Adrenal gland (tissue), 9 donors: ENCODE measurements at regions not wholly inside any gene's neighbourhood (a gene's known extent, or its start where the extent isn't known, plus 50 kb on each side); places are given as distances from the start of the nearest gene placed in this dataset.

Experiments
- DNase-seq, 7 donors: peaks; one replicate each; pipeline ENCODE4 v3.0.0-alpha.2; 2019 to 2020
- H3K27ac ChIP-seq, 5 donors: fragments of 200-600 bp; sonication (generic) in 4 of 5; 1 replicate in 3 of 5; 2 replicates in 2 of 5; pipeline versions ENCODE4 v1.5.1 to v1.8.0; 2016 to 2020; ENCODE audit warnings: mild to moderate bottlenecking in 1 of 5
- H3K27me3 ChIP-seq: fragments of 200-600 bp; 2 replicates; pipeline ENCODE4 v1.8.0; 2021
- H3K36me3 ChIP-seq, 2 donors: fragments of 200-600 bp; replicated peaks in 1 of 2; 1 replicate in 1 of 2; 2 replicates in 1 of 2; pipeline versions ENCODE4 v1.5.1 to v1.8.0; 2018 to 2022
- H3K4me1 ChIP-seq, 2 donors: fragments of 200-600 bp; replicated peaks in 1 of 2; 1 replicate in 1 of 2; 2 replicates in 1 of 2; pipeline versions ENCODE4 v1.5.1 to v1.8.0; 2018 to 2021
- H3K4me3 ChIP-seq, 4 donors: fragments of 200-600 bp; sonication (generic) in 3 of 4; one replicate each; pipeline ENCODE4 v1.5.1; 2016 to 2018
- H3K9me3 ChIP-seq, 3 donors: fragments of 200-600 bp; sonication (generic) in 1 of 3; replicated peaks in 1 of 3; 1 replicate in 2 of 3; 2 replicates in 1 of 3; pipeline versions ENCODE4 v1.5.1 to v1.8.0; 2016 to 2021
- CTCF ChIP-seq, 6 experiments: fragments of 450-650 bp in 4 of 6; fragments of 200-600 bp in 2 of 6; sonication (generic) in 1 of 6; IDR thresholded peaks; 1 replicate in 5 of 6; 2 replicates in 1 of 6; pipeline versions ENCODE4 v1.5.1 to v1.8.0; 2016 to 2021; ENCODE audit warnings: antibody characterized with exemption in 6 of 6, mild to moderate bottlenecking in 2 of 6, moderate library complexity in 1 of 6
- POLR2A ChIP-seq, 2 donors: fragments of 450-650 bp; IDR thresholded peaks; one replicate each; pipeline ENCODE4 v1.6.1; 2017; ENCODE audit warnings: antibody characterized with exemption in 2 of 2, mild to moderate bottlenecking in 2 of 2, moderate library complexity in 1 of 2
- WGBS, 4 donors: extraction: QIAGEN DNeasy Blood & Tissue Kit in 2 of 4; methylation state at CpG; one replicate each; pipeline versions ENCODE4 v1.1.5 to v1.1.7; 2013 to 2017; 5-methylcytosine and 5-hydroxymethylcytosine counted together
- intact Hi-C, 2 donors: fragments of 100-400 bp; cut with DNase I; formaldehyde crosslinking; loops; one replicate each; pipeline versions ENCODE4 v1.14.1 to v1.15.0; 2022 to 2023
- donor health status: healthy with polysubstance abuse.
- donor health status: Bipolar disorder and iron deficiency.
- donor health status: DM: yes; HTN: yes; CAD: no.
- donor health status: DM: no; HTN: no; CAD: no.
- donor health status: DM: no; HTN: no; CAD: no.

DNA sequence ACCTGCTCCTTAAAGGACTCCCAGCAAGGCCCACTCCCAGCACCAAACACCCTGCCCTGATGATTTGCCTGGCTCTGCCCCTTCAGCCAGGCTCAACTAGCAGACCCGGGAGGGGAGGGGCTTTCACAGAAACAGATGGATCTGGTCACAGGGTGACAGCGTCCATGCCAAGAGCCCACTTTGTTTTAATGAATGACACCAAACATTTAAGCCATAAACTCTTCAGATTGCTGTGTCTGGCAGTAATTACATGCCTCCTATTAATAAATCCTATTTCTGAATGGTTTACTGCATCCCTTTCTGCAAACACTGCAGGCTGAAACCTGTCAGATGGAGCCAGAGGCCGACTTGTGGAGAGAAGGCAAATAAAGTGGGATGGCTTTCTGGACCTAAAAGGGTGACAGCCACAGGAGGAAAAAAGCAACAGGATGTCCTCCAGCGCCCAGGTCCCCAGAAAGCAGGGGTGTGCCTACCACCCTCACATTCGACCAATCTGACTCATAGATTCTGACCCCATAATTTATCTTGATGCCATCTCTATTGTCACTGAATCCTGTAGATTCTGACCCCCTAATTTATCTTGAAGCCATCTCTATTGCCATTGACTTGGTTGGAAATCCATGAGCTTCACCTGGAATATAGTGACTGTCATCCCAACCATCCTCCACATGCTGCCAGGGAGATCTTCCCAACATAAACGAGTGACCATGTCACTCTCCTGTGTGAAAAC lies 200.9 kb downstream of the PLPP3 start:
- intact Hi-C loops, result no loop called here
- 75 to 84% (median 78%) methylated on average over 6 of the region's 6 CpGs for WGBS, 4 donors
- H3K27ac ChIP-seq, result no peak overlapping the region
- TF ChIP-seq CTCF (IDR thresholded peaks at IDR 0.05) (no peak), POLR2A (IDR thresholded peaks at IDR 0.05) (no peak)
- no peaks in the 10 kb centered on the region for H3K9me3 ChIP-seq
- H3K4me3 ChIP-seq, result no peak overlapping the region
- peaks cover 0 to 16% of the 10 kb centered on the region in 2 donors for H3K4me1 ChIP-seq
- no peaks in the 10 kb centered on the region for H3K27me3 ChIP-seq
- no peak for DNase-seq
- H3K36me3 ChIP-seq, result no peaks in the 10 kb centered on the region

DNA sequence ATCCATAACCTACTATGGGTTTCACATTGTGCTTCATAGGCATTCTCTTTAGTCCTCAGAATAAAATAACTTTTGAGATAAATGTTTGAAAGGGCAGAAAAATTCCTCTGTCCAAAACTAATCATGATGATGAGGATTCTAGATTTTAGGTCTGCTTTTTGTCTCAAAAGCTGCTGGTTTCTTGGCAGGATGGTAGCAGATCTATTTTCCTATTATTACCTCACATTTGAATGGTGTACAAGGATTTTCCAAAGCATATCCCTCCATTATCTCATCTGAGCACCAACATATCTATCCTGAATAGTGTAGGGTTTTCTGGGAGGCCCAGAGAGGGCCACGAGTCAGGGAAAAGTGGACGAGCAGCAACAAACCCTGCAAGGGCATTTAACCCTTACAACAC lies 201.9 kb downstream of the PLPP3 start:
- intact Hi-C loops, result no loop called here
- WGBS, 4 donors, result 67 to 89% (median 79%) methylated on average over 2 of the region's 2 CpGs
- TF ChIP-seq CTCF (IDR thresholded peaks at IDR 0.05) (no peak), POLR2A (IDR thresholded peaks at IDR 0.05) (no peak)
- peaks cover 0 to 16% of the 10 kb centered on the region in 2 donors for H3K4me1 ChIP-seq
- no peak overlapping the region for H3K4me3 ChIP-seq
- DNase-seq, result no peak
- no peaks in the 10 kb centered on the region for H3K36me3 ChIP-seq
- no peaks in the 10 kb centered on the region for H3K9me3 ChIP-seq
- no peaks in the 10 kb centered on the region for H3K27me3 ChIP-seq
- H3K27ac ChIP-seq, result no peak overlapping the region

DNA sequence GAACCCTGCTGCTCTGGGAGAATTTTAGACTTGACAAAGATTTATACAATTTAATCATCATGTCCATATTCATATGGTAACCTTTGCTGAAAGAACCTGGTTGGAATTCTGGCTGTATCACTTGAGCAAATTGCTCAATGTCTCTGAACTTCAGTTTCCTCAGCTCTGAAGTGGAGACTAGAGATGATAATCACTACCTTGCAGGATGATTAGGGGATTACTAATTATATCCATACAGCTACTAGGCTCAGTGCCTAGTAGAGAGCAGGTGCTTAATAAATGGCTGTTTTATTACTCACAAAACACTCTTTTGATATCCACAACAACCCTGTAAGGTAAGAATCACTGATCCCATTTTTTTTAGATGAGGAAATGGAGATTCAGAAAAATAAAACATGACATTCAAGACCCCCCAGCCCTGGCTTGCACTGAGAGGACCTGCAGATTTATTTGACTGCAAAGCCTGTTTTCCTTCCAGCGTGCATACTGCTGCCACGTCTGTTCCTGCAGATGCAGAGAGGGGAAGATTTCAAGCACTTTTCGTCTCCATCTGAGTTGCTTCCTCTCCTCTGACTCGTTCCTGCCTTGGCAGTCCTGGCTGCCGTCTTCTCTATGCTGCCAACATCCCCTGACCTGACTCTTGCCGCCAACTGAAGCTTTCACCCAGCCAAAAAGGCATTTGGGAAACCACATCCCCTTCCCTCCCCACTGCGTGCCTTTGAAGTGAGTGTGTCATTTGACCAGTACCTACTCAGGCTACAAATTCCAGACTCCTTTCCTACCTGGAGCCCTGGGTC lies 203.0 kb downstream of the PLPP3 start:
- H3K27me3 ChIP-seq, result no peaks in the 10 kb centered on the region
- TF ChIP-seq CTCF (IDR thresholded peaks at IDR 0.05) (no peak), POLR2A (IDR thresholded peaks at IDR 0.05) (no peak)
- peak in 1 of 7 donors; percentile 22 for DNase-seq
- no peak overlapping the region for H3K4me3 ChIP-seq
- no peaks in the 10 kb centered on the region for H3K36me3 ChIP-seq
- 49 to 56% (median 55%) methylated on average over 7 of the region's 7 CpGs for WGBS, 4 donors
- no peak overlapping the region for H3K27ac ChIP-seq
- H3K4me1 ChIP-seq, result peaks cover 0 to 16% of the 10 kb centered on the region in 2 donors
- H3K9me3 ChIP-seq, result no peaks in the 10 kb centered on the region
- intact Hi-C loops, result no loop called here

DNA sequence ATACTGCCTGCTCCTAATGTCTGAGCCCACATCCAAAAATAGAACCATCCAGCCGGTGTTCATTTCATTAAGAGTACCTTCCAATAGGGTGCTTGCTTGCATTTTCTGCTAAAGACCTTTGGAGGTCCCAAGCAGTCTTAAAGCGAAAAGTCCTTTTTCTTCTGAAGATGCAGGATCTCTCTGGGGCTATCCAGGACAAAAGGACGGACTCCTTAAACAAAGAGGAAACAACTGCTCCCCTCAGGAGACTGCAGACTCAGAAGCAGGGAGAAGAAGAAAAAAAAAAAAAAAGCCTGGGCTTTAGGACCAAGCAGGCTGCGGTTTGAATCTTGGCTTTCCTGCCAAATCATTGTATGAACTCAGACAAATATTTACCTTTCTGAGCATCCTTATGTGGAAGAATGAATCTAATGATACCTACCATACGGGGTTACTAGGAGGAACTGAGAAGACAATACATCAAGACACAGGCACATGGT lies 204.0 kb downstream of the PLPP3 start:
- DNase-seq, result no peak
- no peak overlapping the region for H3K4me3 ChIP-seq
- intact Hi-C loops, result no loop called here

More for the DNA sequence above, 204.0 kb downstream of the PLPP3 start:
- H3K36me3 ChIP-seq, result no peaks in the 10 kb centered on the region
- peaks cover 0 to 16% of the 10 kb centered on the region in 2 donors for H3K4me1 ChIP-seq
- WGBS, 4 donors, result 65 to 73% (median 70%) methylated on average over 5 of the region's 5 CpGs
- TF ChIP-seq CTCF (IDR thresholded peaks at IDR 0.05) (no peak), POLR2A (IDR thresholded peaks at IDR 0.05) (no peak)
- no peaks in the 10 kb centered on the region for H3K27me3 ChIP-seq
- no peak overlapping the region for H3K27ac ChIP-seq
- H3K9me3 ChIP-seq, result no peaks in the 10 kb centered on the region
